ENCODE measurements at regions not wholly inside any gene's neighbourhood (a gene's known extent, or its start where the extent isn't known, plus 50 kb on each side); places are given as distances from the start of the nearest gene placed in this dataset.

GRCh38 chr1:106846656-106847055 is 209.8 kb upstream of the PRMT6 start:
- TF ChIP-seq FOXP2 (optimal IDR thresholded peaks at IDR 0.05; ENCODE audit: borderline replicate concordance, extremely low read depth, extremely low read length, insufficient read depth) (no peak), POLR2AphosphoS5 (IDR thresholded peaks at IDR 0.05; ENCODE audit: low read depth, low read length) (no peak), SIN3A (IDR thresholded peaks at IDR 0.05; ENCODE audit: borderline replicate concordance, insufficient read depth, low read length) (no peak), TAF1 (IDR thresholded peaks at IDR 0.05; ENCODE audit: borderline replicate concordance, insufficient read depth, low read length) (no peak), REST (IDR thresholded peaks at IDR 0.05; ENCODE audit: insufficient read depth in 1 of 2, low read depth in 2 of 2, low read length in 2 of 2) (no peak)

GRCh38 chr1:106861110-106861509 is 195.4 kb upstream of the PRMT6 start:
- TF ChIP-seq REST (IDR thresholded peaks at IDR 0.05; ENCODE audit: insufficient read depth in 1 of 2, low read depth in 2 of 2, low read length in 2 of 2), result no peak
- TF ChIP-seq TAF1 (IDR thresholded peaks at IDR 0.05; ENCODE audit: borderline replicate concordance, insufficient read depth, low read length), result no peak
- no peak for TF ChIP-seq FOXP2 (optimal IDR thresholded peaks at IDR 0.05; ENCODE audit: borderline replicate concordance, extremely low read depth, extremely low read length, insufficient read depth)
- no peak for TF ChIP-seq POLR2AphosphoS5 (IDR thresholded peaks at IDR 0.05; ENCODE audit: low read depth, low read length)
- no peak for TF ChIP-seq SIN3A (IDR thresholded peaks at IDR 0.05; ENCODE audit: borderline replicate concordance, insufficient read depth, low read length)

- TF ChIP-seq POLR2AphosphoS5 (IDR thresholded peaks at IDR 0.05; ENCODE audit: low read depth, low read length), result no peak
- no peak for TF ChIP-seq TAF1 (IDR thresholded peaks at IDR 0.05; ENCODE audit: borderline replicate concordance, insufficient read depth, low read length)
- no peak for TF ChIP-seq FOXP2 (optimal IDR thresholded peaks at IDR 0.05; ENCODE audit: borderline replicate concordance, extremely low read depth, extremely low read length, insufficient read depth)
- no peak for TF ChIP-seq SIN3A (IDR thresholded peaks at IDR 0.05; ENCODE audit: borderline replicate concordance, insufficient read depth, low read length)
- TF ChIP-seq REST (IDR thresholded peaks at IDR 0.05; ENCODE audit: insufficient read depth in 1 of 2, low read depth in 2 of 2, low read length in 2 of 2), result no peak
Measured at GRCh38 chr1:106868828-106869227, 187.6 kb upstream of the PRMT6 start.

- TF ChIP-seq POLR2AphosphoS5 (IDR thresholded peaks at IDR 0.05; ENCODE audit: low read depth, low read length) (no peak), FOXP2 (optimal IDR thresholded peaks at IDR 0.05; ENCODE audit: borderline replicate concordance, extremely low read depth, extremely low read length, insufficient read depth) (no peak), SIN3A (IDR thresholded peaks at IDR 0.05; ENCODE audit: borderline replicate concordance, insufficient read depth, low read length) (no peak), TAF1 (IDR thresholded peaks at IDR 0.05; ENCODE audit: borderline replicate concordance, insufficient read depth, low read length) (no peak), REST (IDR thresholded peaks at IDR 0.05; ENCODE audit: insufficient read depth in 1 of 2, low read depth in 2 of 2, low read length in 2 of 2) (no peak)
Measured at GRCh38 chr1:106875622-106876021, 180.9 kb upstream of the PRMT6 start.

GRCh38 chr1:106876384-106876783 is 180.1 kb upstream of the PRMT6 start:
- no peak for TF ChIP-seq FOXP2 (optimal IDR thresholded peaks at IDR 0.05; ENCODE audit: borderline replicate concordance, extremely low read depth, extremely low read length, insufficient read depth)
- TF ChIP-seq TAF1 (IDR thresholded peaks at IDR 0.05; ENCODE audit: borderline replicate concordance, insufficient read depth, low read length), result no peak
- TF ChIP-seq REST (IDR thresholded peaks at IDR 0.05; ENCODE audit: insufficient read depth in 1 of 2, low read depth in 2 of 2, low read length in 2 of 2), result no peak
- TF ChIP-seq SIN3A (IDR thresholded peaks at IDR 0.05; ENCODE audit: borderline replicate concordance, insufficient read depth, low read length), result no peak
